Hepatocyte (in vitro differentiated cells): ENCODE measurements at regions not wholly inside any gene's neighbourhood (a gene's known extent, or its start where the extent isn't known, plus 50 kb on each side); places are given as distances from the start of the nearest gene placed in this dataset.

Source experiments
- CTCF ChIP-seq: fragments of 200-600 bp; sonication (generic); IDR thresholded peaks from 2 replicates; pipeline ENCODE4 v1.5.1; 2016; ENCODE audit warnings: antibody characterized with exemption, mild to moderate bottlenecking; ENCODE audit not compliant: poor library complexity
- EZH2 ChIP-seq: fragments of 200-600 bp; sonication (generic); IDR thresholded peaks from 2 replicates; pipeline ENCODE4 v1.6.1; 2016; ENCODE audit warnings: antibody characterized with exemption, mild to moderate bottlenecking, borderline replicate concordance

- TF ChIP-seq CTCF (no peak), EZH2 (no peak)
These were observed 398.4 kb downstream of the TUSC7 start for GRCh38 chr3:117107946-117108345.
